Endothelial cell of umbilical vein (primary cell): ENCODE measurements at regions not wholly inside any gene's neighbourhood (a gene's known extent, or its start where the extent isn't known, plus 50 kb on each side); places are given as distances from the start of the nearest gene placed in this dataset.

Experiments
- BruUV-seq: library from RNA; stranded (reverse); fragments of 400-500 nt; replicated peaks from 2 replicates; lab custom pipeline; 2021; lab: Mats Ljungman, UMichigan
- CTCF ChIA-PET: fragments of 300-600, 350-600 bp; sonication (Branson Sonifier 250); formaldehyde crosslinking; loops from one replicate; lab custom pipeline; 2021; ENCODE audit warnings: antibody characterized with exemption, inconsistent platforms; lab: Charles Lee
- POLR2A ChIA-PET: fragments of 300-600, 350-600 bp; sonication (Branson Sonifier 250); formaldehyde crosslinking; loops from one replicate; lab custom pipeline; 2021; ENCODE audit warnings: antibody characterized with exemption, inconsistent platforms; lab: Charles Lee
- DNase-seq: peaks from one replicate; pipeline ENCODE4 v3.0.0-alpha.2; 2011; ENCODE audit warnings: low read depth, low spot score
- FAIRE-seq: peaks from 2 replicates; lab custom pipeline; 2011; peaks lifted over from hg19 to GRCh38; lab: Jason Lieb, UNC
- H2AFZ ChIP-seq: 2 replicates; pipeline ENCODE4 v1.6.0; 2012; ENCODE audit warnings: low read depth, low read length, control low read depth, inconsistent platforms
- H3K27ac ChIP-seq: 2 replicates; pipeline ENCODE4 v1.5.1; 2011; ENCODE audit warnings: low read depth, mild to moderate bottlenecking, control low read depth, low read length, moderate library complexity; ENCODE audit not compliant: insufficient read depth
- H3K27me3 ChIP-seq, 2 experiments: 2 replicates each; pipeline versions ENCODE4 v1.6.0 to v1.6.1; 2011; ENCODE audit warnings: low read length in 2 of 2, mixed read lengths in 1 of 2; ENCODE audit not compliant: control insufficient read depth in 2 of 2, insufficient read depth in 2 of 2
- H3K36me3 ChIP-seq, 2 experiments: 2 replicates in 1 of 2; 3 replicates in 1 of 2; pipeline ENCODE4 v1.5.1; 2011; ENCODE audit warnings: low read length in 2 of 2, mild to moderate bottlenecking in 1 of 2, moderate library complexity in 1 of 2; ENCODE audit not compliant: control insufficient read depth in 2 of 2, insufficient read depth in 2 of 2; ENCODE audit errors: extremely low read depth in 1 of 2
- H3K4me1 ChIP-seq: 3 replicates; pipeline ENCODE4 v1.5.1; 2011; ENCODE audit warnings: mild to moderate bottlenecking, low read length; ENCODE audit not compliant: control insufficient read depth, insufficient read depth; ENCODE audit errors: extremely low read depth
- H3K4me2 ChIP-seq: 2 replicates; pipeline ENCODE4 v1.6.1; 2011; ENCODE audit warnings: low read length, control low read depth, mixed read lengths; ENCODE audit not compliant: insufficient read depth
- H3K4me3 ChIP-seq, 3 experiments: fragments of 200-600 bp in 1 of 3; sonication (generic), shearing (Covaris generic) in 1 of 3; replicated peaks in 1 of 3; 2 replicates each; pipeline ENCODE4 v1.5.1; 2011 to 2016; ENCODE audit warnings: control low read depth in 3 of 3, low read length in 3 of 3, mild to moderate bottlenecking in 2 of 3, inconsistent platforms in 1 of 3, low read depth in 1 of 3, moderate library complexity in 1 of 3; ENCODE audit not compliant: insufficient read depth in 1 of 3
- H3K79me2 ChIP-seq: 2 replicates; pipeline ENCODE4 v1.6.0; 2012; ENCODE audit warnings: low read length, inconsistent platforms; ENCODE audit not compliant: control insufficient read depth, insufficient read depth
- H3K9ac ChIP-seq: replicated peaks from 2 replicates; pipeline ENCODE3; 2011; ENCODE audit warnings: low read length, control low read depth; ENCODE audit not compliant: insufficient read depth; ENCODE audit errors: extremely low read depth
- H3K9me1 ChIP-seq: replicated peaks from 3 replicates; pipeline ENCODE4 v1.6.0; 2011; ENCODE audit warnings: mild to moderate bottlenecking, low read length; ENCODE audit not compliant: control insufficient read depth, insufficient read depth; ENCODE audit errors: extremely low read depth
- H3K9me3 ChIP-seq: replicated peaks from 2 replicates; pipeline ENCODE4 v1.5.1; 2012; ENCODE audit warnings: low read length, inconsistent platforms; ENCODE audit not compliant: control insufficient read depth, insufficient read depth
- H4K20me1 ChIP-seq: replicated peaks from 2 replicates; pipeline ENCODE3; 2011; ENCODE audit warnings: mild to moderate bottlenecking, low read length; ENCODE audit not compliant: control insufficient read depth, insufficient read depth; ENCODE audit errors: extremely low read depth
- CTCF ChIP-seq, 2 donors: IDR thresholded peaks; 1 replicate in 1 of 2; 2 replicates in 1 of 2; pipeline ENCODE4 v1.5.1; 2011; ENCODE audit warnings: low read length in 2 of 2, mild to moderate bottlenecking in 2 of 2, moderate library complexity in 2 of 2, control low read depth in 1 of 2, inconsistent platforms in 1 of 2, low read depth in 1 of 2; ENCODE audit not compliant: insufficient read depth in 1 of 2; ENCODE audit errors: extremely low read depth in 1 of 2
- EZH2 ChIP-seq: IDR thresholded peaks from 2 replicates; pipeline ENCODE4 v1.6.1; 2012; ENCODE audit warnings: borderline replicate concordance, low read depth, mild to moderate bottlenecking, moderate library complexity, low read length, inconsistent platforms; ENCODE audit not compliant: severe bottlenecking
- FOS ChIP-seq: IDR thresholded peaks from 2 replicates; pipeline ENCODE4 v1.6.1; 2011; ENCODE audit warnings: mild to moderate bottlenecking, low read length, moderate library complexity, borderline replicate concordance; ENCODE audit not compliant: insufficient read depth
- GATA2 ChIP-seq: IDR thresholded peaks from 2 replicates; pipeline ENCODE4 v1.7.0; 2011; ENCODE audit warnings: low read depth, mild to moderate bottlenecking, moderate library complexity, mixed read lengths, low read length; ENCODE audit not compliant: insufficient read length, insufficient read depth
- JUN ChIP-seq: IDR thresholded peaks from 2 replicates; pipeline ENCODE4 v1.6.1; 2011; ENCODE audit warnings: borderline replicate concordance, low read depth; ENCODE audit not compliant: insufficient read length, insufficient read depth
- MAX ChIP-seq: IDR thresholded peaks from 2 replicates; pipeline ENCODE4 v1.6.1; 2011; ENCODE audit not compliant: insufficient read depth, insufficient read length
- MYC ChIP-seq: IDR thresholded peaks from one replicate; pipeline ENCODE4 v1.6.1; 2011; ENCODE audit warnings: mild to moderate bottlenecking, low read depth, low read length
- POLR2A ChIP-seq: IDR thresholded peaks from 2 replicates; pipeline ENCODE4 v1.6.1; 2012; ENCODE audit warnings: low read depth, mild to moderate bottlenecking, control low read depth, low read length
- POLR2AphosphoS5 ChIP-seq: IDR thresholded peaks from 2 replicates; pipeline ENCODE4 v1.6.1; 2012; ENCODE audit warnings: low read depth, mild to moderate bottlenecking, control low read depth, low read length, moderate library complexity; ENCODE audit not compliant: insufficient read depth
- dilution Hi-C: fragments of 300-500 bp; cut with MboI; formaldehyde crosslinking; loops from one replicate; pipeline ENCODE4 v1.15.0; 2019; ENCODE audit warnings: low sequenced_read_pairs; ENCODE audit not compliant: extremely low pct_ligation_motif_present
- intact Hi-C: fragments of 100-400 bp; cut with micrococcal nuclease; formaldehyde crosslinking; loops from one replicate; pipeline ENCODE4 v1.10.0; 2022

GRCh38 chr21:16304174-16305095 is 574.7 kb downstream of the USP25 start:
- Histone ChIP-seq H3K9ac (peak overlapping the region; percentile 86), H3K4me3 (no peak overlapping the region), H3K79me2 (no peaks in the 10 kb centered on the region), H3K27ac (peak overlapping the region; percentile 81), H3K27me3 (no peaks in the 10 kb centered on the region), H3K4me1 (peaks cover 56% of the 10 kb centered on the region), H3K36me3 (no peaks in the 10 kb centered on the region), H3K9me1 (no peaks in the 10 kb centered on the region), H3K4me2 (peak overlapping the region; percentile 96), H2AFZ (peak overlapping the region; percentile 76), H3K9me3 (no peaks in the 10 kb centered on the region), H4K20me1 (no peaks in the 10 kb centered on the region)
- TF ChIP-seq GATA2: no peak
- TF ChIP-seq MYC: no peak
- no peak for TF ChIP-seq POLR2A
- TF ChIP-seq EZH2: no peak
- no peak for TF ChIP-seq POLR2AphosphoS5
- no peak for TF ChIP-seq JUN
- no peak for TF ChIP-seq MAX
- no peak for TF ChIP-seq CTCF (IDR thresholded peaks at IDR 0.05; ENCODE audit: extremely low read depth in 1 of 2, insufficient read depth in 1 of 2, low read depth in 1 of 2, low read length in 2 of 2)
- no peak for TF ChIP-seq FOS
- ChIA-PET POLR2A (no interaction called here), CTCF (interaction anchor here (0.8 to 1.3 kb wide), 3 partner anchors 10 to 223 kb away, joined by 3 to 4 read pairs (median 4); no protein-coding TSS in a partner anchor)
- intact Hi-C loops (loop anchor here (2.0 to 5.0 kb wide), 3 partner anchors 107 to 188 kb away; no protein-coding TSS in a partner anchor), dilution Hi-C loops (no loop called here)
- peak; percentile 41 for DNase-seq
- no TSS peak for BruUV-seq
- no peak for FAIRE-seq
